Activated CD8-positive, alpha-beta memory T cell treated with anti-CD3 and anti-CD28 coated beads, Interleukin-2, amount 50 U/mL, for 4 hours (primary cell): ENCODE measurements at regions not wholly inside any gene's neighbourhood (a gene's known extent, or its start where the extent isn't known, plus 50 kb on each side); places are given as distances from the start of the nearest gene placed in this dataset.
"Not testable (repeated sequence)": the region's sequence is repeated elsewhere in the genome, so short reads cannot be mapped to it uniquely, and the experiment has no call there.

Source experiments
- DNase-seq: peaks from one replicate; pipeline ENCODE4 v3.0.0-alpha.2; 2020

DNA sequence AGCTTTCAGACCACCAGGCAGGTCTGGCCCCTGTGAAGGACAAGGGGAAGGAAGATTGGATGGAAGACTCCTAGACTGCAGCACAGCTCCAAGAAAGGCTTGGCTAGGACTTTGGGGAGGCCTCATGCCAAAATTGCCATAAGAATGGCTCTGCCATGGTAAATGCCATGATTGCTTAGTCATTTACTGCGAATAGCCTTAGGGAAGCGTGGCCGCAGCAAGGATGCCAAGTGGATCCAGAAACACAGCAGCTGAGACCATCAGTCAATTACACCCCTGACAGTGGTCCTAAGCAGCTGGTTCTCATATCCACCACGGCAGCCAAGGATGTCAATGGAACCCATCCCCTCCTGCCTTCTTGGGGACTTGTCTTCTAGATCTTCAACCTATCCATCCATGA lies 88.2 kb upstream of the AUTS2 start:
- DNase-seq: no peak

- DNase-seq: no peak
These were observed 82.6 kb upstream of the AUTS2 start for GRCh38 chr7:69515495-69516212.

- DNase-seq: no peak
These were observed 81.9 kb upstream of the AUTS2 start for GRCh38 chr7:69516238-69516820.

GRCh38 chr7:69517985-69518704 lies 80.1 kb upstream of the AUTS2 start:
- no peak for DNase-seq

GRCh38 chr7:69518705-69519077 lies 79.6 kb upstream of the AUTS2 start:
- no peak for DNase-seq

GRCh38 chr7:69526570-69526969 lies 71.7 kb upstream of the AUTS2 start:
- no peak for DNase-seq

DNA sequence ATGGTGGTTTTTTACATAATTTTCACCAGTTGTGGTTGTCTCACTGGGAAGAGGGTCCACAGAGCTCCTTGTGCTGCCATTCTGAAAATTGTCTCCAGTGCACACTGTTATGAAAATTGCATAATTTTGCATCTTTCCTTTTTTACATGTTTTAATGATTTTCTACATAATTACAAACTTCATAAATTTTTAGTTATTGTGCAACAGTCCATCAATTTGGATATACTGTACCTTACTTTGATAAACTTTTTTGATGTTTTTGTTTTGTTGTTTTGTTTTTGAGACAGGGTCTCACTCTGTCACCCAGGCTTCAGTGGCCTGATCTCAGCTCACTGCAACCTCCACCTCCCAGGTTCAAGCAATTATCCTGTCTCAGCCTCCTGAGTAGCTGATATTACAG lies 70.6 kb upstream of the AUTS2 start:
- no peak for DNase-seq

DNA sequence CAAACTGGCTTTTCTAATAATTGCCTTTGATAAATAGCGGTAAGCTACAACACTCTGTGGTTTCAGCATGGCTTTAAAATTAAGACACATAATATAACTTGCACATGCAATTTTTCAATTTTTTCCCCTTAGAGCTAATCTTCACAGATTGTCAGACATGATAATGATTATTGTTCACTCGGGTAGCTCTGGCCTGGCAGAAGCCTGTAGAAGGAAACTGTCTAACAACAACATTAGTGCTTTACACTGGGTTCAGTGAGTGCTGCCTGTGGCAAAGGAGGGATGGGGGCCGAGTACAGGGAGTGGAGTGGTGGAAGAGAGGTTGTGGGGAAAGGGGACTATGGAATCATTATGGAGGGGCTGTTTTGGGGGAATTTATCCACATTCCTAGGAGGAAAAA lies 67.2 kb upstream of the AUTS2 start:
- DNase-seq: no peak

- DNase-seq: no peak
These were observed 63.7 kb upstream of the AUTS2 start for GRCh38 chr7:69534461-69535041.

- no peak for DNase-seq
These were observed 60.6 kb upstream of the AUTS2 start for GRCh38 chr7:69537691-69538090.

- no peak for DNase-seq
These were observed 58.7 kb upstream of the AUTS2 start for GRCh38 chr7:69539531-69539930.

DNA sequence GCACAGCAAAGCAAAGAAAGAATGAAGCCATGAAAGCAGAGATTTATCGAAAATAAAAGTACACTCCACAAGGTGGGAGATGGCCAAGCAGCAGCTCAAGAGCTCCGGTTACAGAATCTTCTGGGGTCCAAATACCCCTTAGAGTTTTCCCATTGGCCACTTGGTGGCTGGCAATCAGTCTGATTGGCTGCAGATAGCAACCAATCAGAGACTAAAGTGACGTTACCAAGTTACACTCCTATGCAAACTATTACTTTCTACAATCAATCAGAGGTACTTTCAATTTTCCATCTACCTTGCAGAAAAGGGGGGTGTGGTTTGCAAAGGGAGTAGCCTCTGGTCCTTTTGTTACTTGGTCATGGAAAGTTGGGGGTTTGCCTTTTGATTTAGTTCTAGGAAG lies 58.0 kb upstream of the AUTS2 start:
- no peak for DNase-seq

- DNase-seq: not testable (repeated sequence)
These were observed 56.4 kb upstream of the AUTS2 start for GRCh38 chr7:69541779-69542432.

DNA sequence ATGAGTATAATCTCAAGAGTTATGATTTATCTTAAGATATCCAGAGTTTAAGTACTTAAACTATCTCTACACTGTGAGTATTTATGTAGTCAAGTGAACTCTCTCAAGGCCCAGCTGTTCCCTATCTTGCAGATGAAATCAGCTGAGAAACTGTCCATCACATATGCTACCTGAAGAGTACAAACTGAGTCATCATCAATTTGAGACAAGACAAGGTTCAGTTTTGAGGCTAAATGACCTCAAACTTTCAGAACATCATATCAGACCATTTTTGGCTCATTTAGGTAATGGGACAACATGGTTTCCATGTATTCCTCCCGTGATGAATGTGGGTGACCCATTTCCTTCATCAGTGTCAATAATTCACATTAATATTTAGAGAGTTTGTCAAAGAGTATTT lies 53.1 kb upstream of the AUTS2 start:
- no peak for DNase-seq
